COLO668 (cell line): ENCODE measurements at regions not wholly inside any gene's neighbourhood (a gene's known extent, or its start where the extent isn't known, plus 50 kb on each side); places are given as distances from the start of the nearest gene placed in this dataset.
A peak's percentile ranks its signal among the peaks of the same experiment; 100 is the strongest.
"Not testable (repeated sequence)": the region's sequence is repeated elsewhere in the genome, so short reads cannot be mapped to it uniquely, and the experiment has no call there.

ENCODE experiments used
- DNase-seq: peaks from one replicate; lab custom pipeline; 2025; ENCODE audit not compliant: unreplicated experiment; lab: John Stamatoyannopoulos, UW

- DNase-seq: no peak
These were observed 87.6 kb upstream of the KBTBD8 start for GRCh38 chr3:66910266-66911055.

GRCh38 chr3:66912306-66912705 lies 85.8 kb upstream of the KBTBD8 start:
- no peak for DNase-seq

GRCh38 chr3:66922058-66922457 lies 76.0 kb upstream of the KBTBD8 start:
- DNase-seq: no peak

- DNase-seq: no peak
These were observed 74.1 kb upstream of the KBTBD8 start for GRCh38 chr3:66923969-66924368.

- no peak for DNase-seq
These were observed 69.9 kb upstream of the KBTBD8 start for GRCh38 chr3:66928252-66928651.

- DNase-seq: no peak
These were observed 66.8 kb upstream of the KBTBD8 start for GRCh38 chr3:66931291-66931690.

GRCh38 chr3:66931699-66932098 lies 66.4 kb upstream of the KBTBD8 start:
- no peak for DNase-seq

GRCh38 chr3:66933233-66933632 lies 64.9 kb upstream of the KBTBD8 start:
- no peak for DNase-seq

- DNase-seq: no peak
These were observed 64.1 kb upstream of the KBTBD8 start for GRCh38 chr3:66934041-66934440.

GRCh38 chr3:66934725-66935124 lies 63.4 kb upstream of the KBTBD8 start:
- DNase-seq: no peak

- DNase-seq: not testable (repeated sequence)
These were observed 61.1 kb upstream of the KBTBD8 start for GRCh38 chr3:66937041-66937440.

- DNase-seq: peak; percentile 15
These were observed 59.7 kb upstream of the KBTBD8 start for GRCh38 chr3:66938338-66938963.

GRCh38 chr3:66948041-66948440 lies 50.1 kb upstream of the KBTBD8 start:
- DNase-seq: no peak
